IPS DF 19.7 (cell line): ENCODE measurements at regions not wholly inside any gene's neighbourhood (a gene's known extent, or its start where the extent isn't known, plus 50 kb on each side); places are given as distances from the start of the nearest gene placed in this dataset.
"Not testable (repeated sequence)": the region's sequence is repeated elsewhere in the genome, so short reads cannot be mapped to it uniquely, and the experiment has no call there.

Source experiments
- DNase-seq: peaks from one replicate; pipeline ENCODE4 v3.0.0-alpha.2; 2013; ENCODE audit warnings: low read depth, low spot score

DNA sequence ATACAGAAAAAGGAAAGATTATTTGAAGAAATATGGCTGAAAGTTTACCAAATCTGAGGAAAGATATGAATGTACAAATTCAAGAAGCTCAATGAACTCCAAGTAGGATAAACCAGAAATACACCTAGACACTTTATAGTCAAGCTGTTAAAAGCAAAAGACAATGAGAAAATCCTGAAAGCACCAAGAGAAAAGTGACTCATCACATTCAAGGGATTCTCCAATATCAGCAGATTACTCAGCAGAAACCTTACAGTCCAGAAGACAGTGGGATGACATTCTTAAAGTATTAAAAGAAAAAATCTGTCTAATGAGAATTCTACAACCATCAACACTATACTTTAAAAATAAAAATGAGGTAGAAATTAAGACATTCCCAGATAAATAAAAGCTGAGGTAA lies 223.8 kb upstream of the ZCCHC13 start:
- DNase-seq = no peak

DNA sequence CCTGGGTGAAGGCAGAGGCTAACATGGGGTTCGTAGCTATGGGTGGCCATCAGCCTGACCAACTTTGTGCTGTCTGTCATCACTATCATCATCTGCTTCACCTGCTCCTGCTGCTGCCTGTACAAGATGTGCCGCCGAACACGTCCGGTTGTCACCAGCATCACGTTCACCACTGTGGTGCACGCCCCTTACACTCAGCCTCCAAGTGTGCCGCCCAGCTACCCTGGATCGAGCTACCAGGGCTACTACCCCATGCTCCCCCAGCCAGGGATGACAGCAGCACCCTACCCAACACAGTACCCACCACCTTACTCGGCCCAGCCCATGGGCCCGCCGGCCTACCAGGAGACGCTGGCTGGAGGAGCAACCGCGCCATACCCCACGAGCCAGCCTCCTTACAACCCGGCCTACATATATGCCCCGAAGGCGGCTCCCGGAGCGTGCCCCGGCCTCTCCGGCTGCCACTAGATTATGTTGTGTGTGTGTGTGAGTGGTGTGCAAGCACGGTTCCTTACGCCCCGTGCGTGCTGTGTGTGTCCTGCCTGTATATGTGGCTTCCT lies 213.4 kb upstream of the XIST start:
- no peak for DNase-seq

DNA sequence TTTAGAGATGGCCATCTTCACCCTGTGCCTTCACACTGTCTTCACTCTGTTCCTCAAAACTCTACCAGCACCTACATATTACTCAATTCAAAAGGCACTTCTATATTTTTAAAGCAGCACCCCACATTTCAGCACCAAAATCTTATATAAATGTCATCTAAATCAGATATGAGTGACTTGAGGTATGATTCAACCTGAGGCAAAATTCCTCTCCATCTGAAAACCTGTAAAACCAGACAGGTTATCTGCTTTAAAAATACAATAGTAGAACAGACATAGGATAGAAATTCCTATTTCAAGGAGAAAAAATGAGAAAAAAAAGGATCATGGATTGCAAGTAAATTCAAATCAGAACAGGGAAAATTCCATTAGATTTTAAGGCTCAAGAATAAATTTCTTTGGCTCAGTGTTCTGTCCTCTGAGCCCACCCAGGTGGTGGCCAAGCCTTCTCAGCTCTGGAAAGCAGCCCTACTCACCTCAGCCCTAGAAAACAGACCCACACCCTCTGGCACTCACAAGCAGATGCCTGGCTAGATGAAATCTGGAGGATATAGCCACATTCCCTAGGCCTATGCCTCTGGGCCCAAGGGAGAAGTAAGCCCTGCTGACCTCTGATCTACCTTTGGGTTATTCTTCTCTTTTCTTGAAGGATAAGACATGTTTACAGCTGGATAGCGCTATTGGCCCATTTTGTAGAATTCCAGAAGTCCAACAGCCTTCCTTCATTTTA lies 211.1 kb upstream of the XIST start:
- DNase-seq = no peak

DNA sequence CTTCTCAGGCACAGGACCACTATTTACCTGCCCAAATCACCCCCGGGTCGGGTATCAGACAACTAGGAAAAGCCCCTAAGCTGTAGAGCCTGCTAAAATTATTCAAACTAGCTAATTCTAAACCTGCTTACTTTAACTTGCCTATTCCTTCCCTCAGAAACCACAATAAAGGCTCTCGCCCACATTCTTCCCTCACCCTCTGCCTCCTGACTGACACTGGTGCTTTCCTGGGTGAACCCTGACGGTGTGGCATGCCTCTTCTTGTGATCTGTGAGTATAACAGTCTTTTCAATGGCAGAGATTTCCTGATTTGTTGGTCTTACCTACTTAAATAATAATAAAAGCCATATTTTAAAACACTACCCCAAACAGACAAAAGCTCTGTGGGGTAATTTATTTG lies 209.4 kb upstream of the XIST start:
- DNase-seq = no peak

DNA sequence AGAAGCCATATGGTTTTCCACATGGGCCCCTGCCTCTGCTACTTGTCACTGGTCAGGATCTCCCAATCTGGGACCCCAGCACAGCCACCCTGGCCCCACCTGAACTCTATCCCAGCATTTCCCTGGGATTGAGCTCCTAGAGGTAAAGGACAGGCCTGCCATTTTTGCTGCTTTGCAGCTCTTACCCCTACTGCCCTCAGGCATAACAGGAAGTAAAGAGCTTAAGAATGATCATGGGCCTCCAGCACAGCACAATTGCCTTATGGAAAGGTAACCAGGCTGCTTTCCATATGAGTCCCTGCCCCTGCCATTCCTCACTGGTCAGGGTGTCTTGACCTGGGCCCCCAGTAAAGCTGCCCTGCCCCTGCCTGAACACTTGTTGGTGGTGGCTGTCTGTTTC lies 196.6 kb upstream of the XIST start:
- DNase-seq = no peak

DNA sequence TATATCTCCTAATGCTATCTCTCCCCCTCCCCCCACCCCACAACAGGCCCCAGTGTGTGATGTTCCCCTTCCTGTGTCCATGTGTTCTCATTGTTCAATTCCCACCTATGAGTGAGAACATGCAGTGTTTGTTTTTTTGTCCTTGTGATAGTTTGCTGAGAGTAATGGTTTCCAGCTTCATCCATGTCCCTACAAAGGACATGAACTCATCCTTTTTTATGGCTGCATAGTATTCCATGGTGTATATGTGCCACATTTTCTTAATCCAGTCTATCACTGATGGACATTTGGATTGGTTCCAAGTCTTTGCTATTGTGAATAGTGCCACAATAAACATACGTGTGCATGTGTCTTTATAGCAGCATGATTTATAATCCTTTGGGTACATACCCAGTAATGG lies 181.6 kb upstream of the XIST start:
- DNase-seq = not testable (repeated sequence)

DNA sequence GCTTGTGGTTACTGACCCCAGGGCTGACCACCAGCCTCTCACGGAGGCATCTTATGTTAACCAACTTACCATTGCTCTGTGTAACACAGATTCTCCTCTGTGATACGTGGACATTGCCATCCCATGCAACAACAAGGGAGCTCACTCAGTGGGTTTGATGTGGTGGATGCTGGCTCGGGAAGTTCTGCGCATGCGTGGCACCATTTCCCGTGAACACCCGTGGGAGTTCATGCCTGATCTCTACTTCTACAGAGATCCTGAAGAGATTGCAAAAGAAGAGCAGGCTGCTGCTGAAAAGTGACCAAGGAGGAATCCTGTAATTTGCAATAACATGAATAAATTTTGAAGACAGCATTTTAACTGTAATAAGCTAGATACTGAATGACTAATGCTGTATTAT lies 179.0 kb upstream of the XIST start:
- not testable (repeated sequence) for DNase-seq

DNA sequence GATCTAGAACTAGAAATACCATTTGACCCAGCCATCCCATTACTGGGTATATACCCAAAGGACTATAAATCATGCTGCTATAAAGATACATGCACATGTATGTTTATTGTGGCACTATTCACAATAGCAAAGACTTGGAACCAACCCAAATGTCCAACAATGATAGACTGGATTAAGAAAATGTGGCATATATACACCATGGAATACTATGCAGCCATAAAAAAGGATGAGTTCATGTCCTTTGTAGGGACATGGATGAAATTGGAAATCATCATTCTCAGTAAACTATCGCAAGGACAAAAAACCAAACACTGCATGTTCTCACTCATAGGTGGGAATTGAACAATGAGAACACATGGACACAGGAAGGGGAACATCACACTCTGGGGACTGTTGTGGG lies 178.3 kb upstream of the XIST start:
- not testable (repeated sequence) for DNase-seq

DNA sequence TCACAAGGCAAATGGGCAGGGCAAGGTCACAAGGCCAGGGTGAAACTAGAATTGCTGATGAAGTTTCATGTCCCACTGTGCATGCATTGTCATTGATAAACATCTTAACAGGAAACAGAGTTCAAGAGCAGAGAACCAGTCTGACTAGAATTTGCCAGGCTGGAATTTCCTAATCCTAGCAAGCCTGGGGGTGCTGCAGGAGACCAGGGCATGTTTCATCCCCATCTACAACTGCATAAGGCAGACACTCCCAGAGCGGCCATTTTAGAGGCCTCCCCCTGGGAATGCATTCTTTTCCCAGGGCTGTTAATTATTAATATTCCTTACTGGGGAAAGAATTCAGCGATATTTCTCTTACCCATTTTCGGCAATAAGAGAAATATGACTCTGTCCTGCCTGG lies 172.6 kb upstream of the XIST start:
- DNase-seq = not testable (repeated sequence)

DNA sequence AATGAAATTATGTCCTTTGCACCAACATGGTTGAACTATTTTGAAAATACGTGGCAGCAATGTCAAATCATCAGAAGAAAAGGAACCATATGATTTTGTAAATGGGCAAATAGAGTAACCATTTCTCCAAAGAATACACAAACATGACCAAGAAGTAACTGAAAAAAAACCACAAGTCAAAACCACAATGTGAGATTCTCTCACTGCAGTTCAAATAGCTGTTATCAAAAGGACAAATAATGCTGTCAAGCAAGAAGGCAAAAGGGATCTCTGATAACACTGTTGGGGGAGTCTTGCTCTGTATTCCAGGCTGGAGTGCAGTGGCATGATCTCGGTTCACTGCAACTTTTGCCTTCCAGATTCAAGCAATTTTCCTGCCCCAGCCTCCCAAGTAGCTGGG lies 170.7 kb upstream of the XIST start:
- DNase-seq = no peak

DNA sequence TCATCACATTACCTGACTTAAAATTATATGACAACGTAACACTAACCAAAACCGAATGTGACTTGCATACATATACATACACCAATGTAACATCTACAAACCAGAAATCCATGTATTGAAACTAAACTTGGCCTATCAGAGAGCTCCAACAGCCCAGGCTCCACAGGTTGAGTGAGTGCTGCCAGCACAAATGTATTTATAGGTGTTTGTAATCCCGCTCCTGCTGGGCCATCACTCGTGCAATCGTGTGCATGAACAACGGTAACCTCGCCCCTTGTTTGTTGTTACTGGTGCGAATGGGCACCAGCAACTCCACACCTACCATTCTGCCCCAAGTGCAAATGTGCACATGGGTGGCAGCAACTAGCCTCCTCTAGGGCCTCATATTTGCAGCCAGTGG lies 165.7 kb upstream of the XIST start:
- no peak for DNase-seq

DNA sequence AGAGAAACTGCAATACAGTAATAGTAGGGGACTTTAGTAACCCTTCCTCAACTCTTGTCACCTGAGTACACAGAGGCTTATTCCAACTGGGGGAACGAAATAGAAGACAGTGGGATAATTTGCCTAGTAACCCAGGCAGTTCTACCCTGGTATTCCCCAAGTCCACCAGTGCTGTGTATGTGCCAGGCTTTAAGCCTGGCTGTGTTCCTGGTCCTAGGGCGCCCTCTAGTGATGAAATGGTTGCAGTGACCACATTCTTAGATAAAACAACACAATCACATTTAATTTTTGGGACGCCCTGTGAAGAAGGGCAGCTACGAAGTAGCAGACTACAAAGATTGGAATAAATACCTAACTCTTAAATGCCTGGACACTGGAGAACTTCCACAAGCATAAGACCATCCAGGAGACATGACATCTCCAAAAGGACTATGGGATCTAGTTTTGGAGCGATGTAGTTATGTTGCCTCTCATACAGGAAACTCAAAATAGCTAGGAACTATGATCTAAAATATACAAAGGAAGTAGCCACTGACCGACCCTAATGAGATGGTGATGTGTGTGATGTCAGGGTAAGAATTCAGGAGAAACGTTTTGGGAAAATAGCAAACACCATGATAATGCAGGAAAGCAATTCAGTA lies 163.0 kb upstream of the XIST start:
- DNase-seq = peak; percentile 3

DNA sequence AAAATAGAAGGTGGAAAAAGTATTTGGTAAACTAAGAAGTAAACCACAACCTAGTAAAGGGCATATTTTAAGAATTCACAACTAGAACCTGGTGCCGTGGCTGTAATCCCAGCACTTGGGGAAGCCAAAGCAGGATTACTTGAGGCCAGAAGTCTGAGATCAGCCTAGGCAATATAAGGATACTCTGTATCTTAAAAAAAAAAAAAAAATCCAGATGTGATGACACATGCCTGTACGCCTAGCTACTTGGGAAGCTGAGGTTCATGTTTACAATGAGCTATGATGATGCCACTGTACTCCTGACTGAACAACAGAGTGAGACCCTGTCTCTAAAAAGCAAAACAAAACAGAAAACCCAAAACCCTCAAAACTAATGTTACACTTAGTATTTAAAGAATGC lies 156.5 kb upstream of the XIST start:
- no peak for DNase-seq

DNA sequence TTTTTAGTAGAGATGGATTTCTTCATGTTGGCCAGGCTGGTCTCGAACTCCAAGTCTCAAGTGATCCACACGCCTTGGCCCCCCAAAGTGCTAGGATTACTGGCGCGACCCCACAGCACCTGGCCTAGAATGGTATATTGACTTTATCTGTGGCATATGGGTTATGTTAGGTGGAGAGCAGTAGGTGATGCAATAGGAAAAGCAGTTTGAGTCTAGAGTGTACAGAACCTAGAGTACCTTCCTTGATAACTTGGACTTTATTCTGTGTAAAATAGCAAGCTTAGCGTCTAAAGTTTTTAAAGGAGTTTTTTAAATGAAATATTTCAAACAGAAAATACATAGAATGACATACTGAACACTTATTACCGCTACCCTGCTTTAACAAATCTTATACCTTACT lies 139.5 kb upstream of the XIST start:
- no peak for DNase-seq

DNA sequence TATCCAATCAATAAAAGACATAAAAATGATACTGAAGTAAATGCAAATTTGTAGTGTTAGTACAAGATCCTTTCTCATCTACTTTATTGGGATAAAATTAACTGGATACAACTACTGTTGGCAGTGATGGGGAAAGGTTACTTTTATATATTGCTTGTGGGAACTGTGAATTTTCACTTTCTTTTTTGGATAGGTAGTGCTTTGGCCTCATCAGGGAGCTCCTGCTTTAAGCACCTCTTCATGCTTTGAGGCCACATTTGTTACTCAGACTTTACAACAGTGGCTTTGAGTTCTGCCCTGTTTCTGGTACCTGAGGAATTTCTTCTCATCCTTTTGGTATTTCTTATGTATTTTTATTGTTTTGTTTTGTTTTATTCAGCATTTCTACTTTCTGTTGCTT lies 134.7 kb upstream of the XIST start:
- DNase-seq = no peak

DNA sequence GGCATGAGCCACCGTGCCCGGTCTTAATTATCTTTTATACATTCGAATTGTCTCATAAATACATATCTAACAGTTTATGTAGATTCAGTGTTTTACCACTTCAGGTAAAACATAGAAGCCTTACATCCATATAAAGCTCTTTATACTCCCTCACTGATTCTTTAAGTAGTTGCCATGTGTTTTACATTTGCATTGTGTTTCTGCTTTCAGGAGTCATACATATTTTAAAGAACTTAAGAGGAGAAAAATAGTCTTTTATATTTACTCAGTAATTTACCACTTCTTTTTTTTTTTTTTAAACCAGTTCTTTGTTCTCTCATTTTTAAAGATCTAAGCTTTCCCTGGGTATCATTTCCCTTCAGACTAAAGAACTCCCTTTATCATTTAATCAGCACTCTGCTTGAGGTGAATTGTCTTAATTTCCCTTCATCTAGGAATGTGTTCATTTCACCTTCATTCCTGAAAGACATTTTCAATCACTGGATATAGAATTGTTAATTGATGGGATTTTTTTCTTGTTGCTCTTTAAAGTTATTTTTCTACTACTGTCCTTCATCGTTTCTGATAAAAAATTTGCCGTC lies 127.1 kb upstream of the XIST start:
- no peak for DNase-seq

DNA sequence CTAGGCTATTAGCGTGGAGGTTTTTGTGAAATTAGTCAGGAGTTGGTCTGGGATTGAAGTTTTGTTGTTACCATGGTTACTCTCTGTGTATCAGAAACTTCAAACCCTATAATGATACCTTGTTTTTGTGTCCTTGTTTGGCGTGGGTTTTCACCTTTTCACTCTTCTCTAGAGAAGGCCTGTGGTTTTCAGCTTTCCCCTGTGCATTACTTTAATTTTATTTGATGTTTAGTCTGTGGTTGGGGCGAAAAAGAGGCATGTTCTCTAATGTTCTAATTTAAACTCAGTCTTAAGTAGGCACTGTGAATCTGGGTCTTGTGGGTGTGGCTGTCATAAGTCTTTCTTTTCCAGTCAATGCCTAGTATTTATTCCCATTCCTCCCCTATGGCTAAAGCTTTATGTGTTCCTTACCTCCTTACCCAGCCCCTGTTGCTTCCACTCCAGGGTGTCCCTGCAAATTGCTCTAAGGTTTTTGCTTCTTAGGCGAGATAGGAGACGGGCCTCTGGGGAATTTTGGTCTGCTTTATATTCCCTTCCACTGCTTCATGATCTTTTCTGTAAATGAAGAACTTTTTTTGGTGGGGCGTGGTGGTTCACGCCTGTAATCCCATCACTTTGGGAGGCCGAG lies 125.1 kb upstream of the XIST start:
- DNase-seq = no peak

DNA sequence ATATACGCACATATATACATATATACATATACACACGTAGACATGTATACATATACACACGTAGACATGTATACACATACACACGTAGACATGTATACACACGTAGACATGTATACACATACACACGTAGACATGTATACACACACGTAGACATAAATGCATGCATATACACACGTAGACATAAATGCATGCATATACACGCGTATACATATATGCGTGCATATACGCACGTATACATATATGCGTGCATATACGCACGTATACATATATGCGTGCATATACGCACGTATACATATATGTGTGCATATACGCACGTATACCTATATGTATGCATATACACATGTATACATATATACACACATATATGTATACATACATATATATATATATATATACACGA lies 114.9 kb upstream of the XIST start:
- not testable (repeated sequence) for DNase-seq

DNA sequence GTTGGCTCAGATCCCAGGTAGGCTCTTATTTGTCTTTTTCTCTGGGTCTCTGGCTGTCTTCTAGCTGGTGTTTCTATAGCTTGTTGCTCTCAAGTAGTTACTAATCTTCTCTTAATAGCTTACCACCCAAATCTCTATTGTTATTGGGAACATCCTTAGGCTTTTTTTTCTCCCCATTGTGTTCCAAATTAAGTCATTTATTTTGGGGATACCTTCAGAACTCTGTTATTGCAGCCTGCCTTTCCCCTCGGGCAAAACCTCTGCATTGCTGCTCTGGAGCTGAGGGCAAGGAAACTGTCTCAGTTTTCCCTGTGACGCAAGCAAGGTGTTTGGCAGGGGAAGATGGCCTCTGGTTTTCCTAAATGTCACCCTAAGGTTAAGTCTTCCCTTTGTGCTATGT lies 113.3 kb upstream of the XIST start:
- peak; percentile 45 for DNase-seq

DNA sequence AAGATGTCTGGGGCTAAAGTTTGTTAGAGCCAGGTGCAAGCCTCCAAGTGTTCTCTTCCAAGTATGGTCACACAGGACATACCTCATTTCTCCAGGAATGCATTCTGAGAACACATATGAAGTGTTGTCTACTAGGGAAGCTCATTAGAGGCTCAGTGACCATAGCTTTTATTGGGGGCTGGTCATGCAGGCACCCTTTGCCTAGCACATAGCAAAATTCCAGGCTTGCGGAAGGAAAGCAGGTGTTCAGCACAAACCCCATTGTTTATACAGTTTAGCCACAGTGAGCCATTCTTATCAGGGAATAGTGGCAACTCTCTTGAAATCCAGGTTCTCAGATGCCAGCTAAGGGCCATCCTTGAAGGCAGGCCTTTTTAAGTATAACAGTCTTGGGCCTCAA lies 112.1 kb upstream of the XIST start:
- no peak for DNase-seq

DNA sequence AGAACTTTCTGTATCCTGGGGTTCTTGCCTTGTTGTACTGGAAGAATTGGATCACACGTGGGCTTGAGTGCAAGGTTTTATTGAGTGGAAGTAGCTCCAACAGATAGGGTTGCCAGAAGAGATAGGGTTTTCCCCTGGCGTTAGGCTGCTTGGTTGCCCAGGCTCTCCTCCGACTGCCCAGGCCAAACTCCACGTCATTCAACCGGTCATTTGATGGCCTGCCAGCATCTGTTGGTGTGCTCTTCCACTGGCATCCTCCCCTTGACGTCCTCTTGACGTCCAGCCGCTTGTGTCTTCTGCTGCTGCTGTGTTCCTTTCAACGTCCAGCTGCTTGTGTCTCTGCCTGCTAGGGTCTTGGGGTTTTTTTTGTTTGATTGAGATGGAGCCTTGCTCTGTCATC lies 111.2 kb upstream of the XIST start:
- DNase-seq = no peak

DNA sequence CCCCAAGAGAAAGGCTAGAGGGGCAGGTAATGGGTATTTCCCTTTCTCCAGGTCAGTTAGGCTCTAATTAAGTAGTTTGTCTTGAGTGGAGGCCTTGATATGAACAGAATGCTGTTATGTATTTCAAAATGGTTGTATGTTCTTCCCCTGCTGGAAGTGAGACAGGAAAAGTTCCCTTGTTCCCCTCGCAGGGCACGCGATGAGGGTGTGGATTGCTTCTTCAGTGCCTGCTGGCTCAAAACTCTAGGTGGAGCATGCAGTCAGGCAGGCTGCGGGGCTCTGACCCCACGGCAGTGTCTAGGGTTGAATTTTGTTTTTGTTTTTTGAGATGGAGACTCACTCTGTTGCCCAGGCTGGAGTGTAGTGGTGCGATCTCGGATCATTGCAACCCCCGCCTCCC lies 110.4 kb upstream of the XIST start:
- DNase-seq = no peak

DNA sequence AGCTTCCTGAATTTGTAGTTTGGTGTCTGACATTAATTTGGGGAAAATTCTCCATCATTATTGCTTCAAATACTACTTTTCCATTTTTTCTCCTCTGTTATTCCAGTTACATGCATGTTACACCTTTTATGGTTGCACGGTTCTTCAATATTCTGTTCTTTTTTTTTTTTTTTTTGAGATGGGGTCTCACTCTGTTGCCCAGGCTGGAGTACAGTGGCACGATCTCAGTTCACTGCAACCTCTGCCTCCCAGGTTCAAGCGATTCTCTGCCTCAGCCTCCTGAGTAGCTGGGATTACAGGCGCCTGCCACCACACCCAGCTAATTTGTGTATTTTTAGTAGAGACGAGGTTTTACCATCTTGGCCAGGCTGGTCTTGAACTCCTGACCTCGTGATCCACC lies 109.4 kb upstream of the XIST start:
- DNase-seq = not testable (repeated sequence)
